Kidney (tissue), 13 donors: ENCODE measurements at regions not wholly inside any gene's neighbourhood (a gene's known extent, or its start where the extent isn't known, plus 50 kb on each side); places are given as distances from the start of the nearest gene placed in this dataset.

Experiments
- DNase-seq, 5 donors: peaks; one replicate each; pipeline ENCODE4 v3.0.0-alpha.2; 2013 to 2020
- FAIRE-seq: peaks from 2 replicates; lab custom pipeline; 2012; peaks lifted over from hg19 to GRCh38; lab: Jason Lieb, UNC
- H3K27ac ChIP-seq, 2 donors: one replicate each; pipeline ENCODE4 v1.7.0; 2013; ENCODE audit warnings: low read depth in 2 of 2, low read length in 2 of 2, inconsistent platforms in 1 of 2
- H3K27me3 ChIP-seq: one replicate; pipeline ENCODE4 v1.7.1; 2013; ENCODE audit warnings: low read length, inconsistent platforms; ENCODE audit not compliant: control insufficient read depth, insufficient read depth
- H3K36me3 ChIP-seq, 3 donors: one replicate each; pipeline versions ENCODE4 v1.7.0 to v1.7.1; 2013; ENCODE audit warnings: low read length in 3 of 3, control low read depth in 1 of 3, inconsistent platforms in 1 of 3; ENCODE audit not compliant: insufficient read depth in 3 of 3, control insufficient read depth in 2 of 3
- H3K4me1 ChIP-seq, 3 donors: one replicate each; pipeline versions ENCODE4 v1.7.0 to v1.7.1; 2013; ENCODE audit warnings: low read length in 3 of 3, inconsistent platforms in 1 of 3, low read depth in 1 of 3; ENCODE audit not compliant: control insufficient read depth in 2 of 3, insufficient read depth in 2 of 3
- H3K4me3 ChIP-seq, 3 donors: one replicate each; pipeline versions ENCODE4 v1.7.0 to v1.8.1; 2013; ENCODE audit warnings: low read length in 3 of 3, control low read depth in 1 of 3, inconsistent platforms in 1 of 3
- H3K9ac ChIP-seq, 3 donors: one replicate each; pipeline versions ENCODE4 v1.7.0 to v1.7.1; 2013; ENCODE audit warnings: low read length in 3 of 3, control low read depth in 1 of 3, inconsistent platforms in 1 of 3
- H3K9me3 ChIP-seq, 3 donors: one replicate each; pipeline versions ENCODE4 v1.7.0 to v1.7.1; 2013; ENCODE audit warnings: low read length in 3 of 3, control low read depth in 1 of 3, inconsistent platforms in 1 of 3; ENCODE audit not compliant: control insufficient read depth in 2 of 3, insufficient read depth in 1 of 3
- CTCF ChIP-seq: IDR thresholded peaks from 3 replicates; pipeline ENCODE4 v1.5.1; 2012; ENCODE audit warnings: mild to moderate bottlenecking, moderate library complexity, borderline replicate concordance; ENCODE audit not compliant: insufficient read depth; ENCODE audit errors: extremely low read depth
- intact Hi-C: fragments of 100-400 bp; cut with DNase I; formaldehyde crosslinking; loops from one replicate; pipeline ENCODE4 v1.11.1; 2022
- donor health status: control.
- donor health status: control.
- donor health status: control.
- donor health status: control.
- donor health status: control.
- donor health status: DM: yes; HTN: yes; CAD: no.
- donor health status: Normal renal cell carcinoma (clear cell type).

DNA sequence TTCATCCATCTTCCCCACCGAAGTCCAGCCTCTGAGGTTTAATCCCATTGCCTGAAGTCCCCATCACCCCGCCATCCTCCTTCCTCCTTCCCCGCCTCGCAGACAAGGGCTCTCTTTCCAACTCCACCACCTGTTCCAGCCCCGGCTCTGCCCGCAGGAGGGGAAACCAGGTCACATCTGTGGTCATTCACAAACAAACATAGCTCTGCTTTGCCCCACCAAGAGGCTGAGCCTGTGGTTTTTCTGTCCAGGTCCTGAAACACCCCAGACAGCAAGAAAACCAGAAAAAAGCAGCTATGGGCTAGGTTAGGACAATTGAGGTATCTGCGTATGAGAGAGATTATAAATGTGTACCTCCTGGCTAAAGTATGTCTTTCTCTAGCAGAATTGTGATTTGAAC lies 144.7 kb downstream of the GLI2 start:
- DNase-seq (no peak), FAIRE-seq (no peak)
- TF ChIP-seq CTCF = no peak
- Histone ChIP-seq H3K9ac (no peak overlapping the region), H3K4me3 (no peak overlapping the region), H3K36me3 (no peaks in the 10 kb centered on the region), H3K4me1 (peaks cover 0 to 2% (median 0%) of the 10 kb centered on the region in 3 donors), H3K9me3 (no peaks in the 10 kb centered on the region), H3K27ac (no peak overlapping the region), H3K27me3 (no peaks in the 10 kb centered on the region)
- intact Hi-C loops = no loop called here

DNA sequence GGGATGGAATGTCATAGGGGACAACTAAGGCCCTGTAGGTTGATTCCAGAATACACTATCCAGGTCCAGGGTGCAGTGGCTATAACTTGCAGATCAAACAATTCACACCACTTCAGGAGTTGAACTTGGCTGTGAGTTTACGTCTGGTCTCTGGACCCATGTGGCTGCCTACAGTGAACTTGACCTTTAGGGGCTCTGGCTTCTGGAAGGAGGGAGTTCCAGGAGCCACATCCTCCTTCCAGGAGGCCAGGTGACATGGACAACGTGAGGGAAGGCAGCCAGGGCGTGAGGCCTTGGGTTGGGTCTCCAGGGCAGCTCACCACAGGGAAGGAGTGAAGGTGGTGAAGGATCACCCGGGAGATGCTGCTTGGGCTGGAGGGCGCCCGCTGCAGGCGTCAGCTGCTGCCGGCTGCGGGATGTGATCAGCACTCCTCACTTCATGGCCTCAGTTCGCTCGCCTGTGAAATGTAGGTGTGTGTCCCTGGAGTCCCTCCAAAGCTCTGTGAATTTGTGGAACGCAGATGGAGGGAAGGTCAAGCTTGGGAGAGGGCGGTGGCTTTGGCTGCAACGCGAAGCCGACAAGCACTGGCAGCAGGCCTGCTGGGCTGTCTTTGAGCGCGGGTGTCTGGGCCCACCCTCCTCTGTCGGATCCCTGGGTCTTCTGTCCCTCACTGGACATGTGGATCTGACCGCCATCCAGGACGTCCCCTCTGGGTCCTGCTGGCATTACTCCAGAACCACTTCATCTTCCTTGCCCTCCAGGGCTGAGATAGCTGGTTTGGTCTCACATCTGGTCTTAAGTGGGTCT lies 146.5 kb downstream of the GLI2 start:
- DNase-seq (no peak), FAIRE-seq (no peak)
- intact Hi-C loops = no loop called here
- Histone ChIP-seq H3K36me3 (no peaks in the 10 kb centered on the region), H3K27me3 (no peaks in the 10 kb centered on the region), H3K4me1 (peaks cover 0 to 2% (median 0%) of the 10 kb centered on the region in 3 donors), H3K27ac (no peak overlapping the region), H3K4me3 (no peak overlapping the region), H3K9ac (no peak overlapping the region), H3K9me3 (no peaks in the 10 kb centered on the region)
- no peak for TF ChIP-seq CTCF

DNA sequence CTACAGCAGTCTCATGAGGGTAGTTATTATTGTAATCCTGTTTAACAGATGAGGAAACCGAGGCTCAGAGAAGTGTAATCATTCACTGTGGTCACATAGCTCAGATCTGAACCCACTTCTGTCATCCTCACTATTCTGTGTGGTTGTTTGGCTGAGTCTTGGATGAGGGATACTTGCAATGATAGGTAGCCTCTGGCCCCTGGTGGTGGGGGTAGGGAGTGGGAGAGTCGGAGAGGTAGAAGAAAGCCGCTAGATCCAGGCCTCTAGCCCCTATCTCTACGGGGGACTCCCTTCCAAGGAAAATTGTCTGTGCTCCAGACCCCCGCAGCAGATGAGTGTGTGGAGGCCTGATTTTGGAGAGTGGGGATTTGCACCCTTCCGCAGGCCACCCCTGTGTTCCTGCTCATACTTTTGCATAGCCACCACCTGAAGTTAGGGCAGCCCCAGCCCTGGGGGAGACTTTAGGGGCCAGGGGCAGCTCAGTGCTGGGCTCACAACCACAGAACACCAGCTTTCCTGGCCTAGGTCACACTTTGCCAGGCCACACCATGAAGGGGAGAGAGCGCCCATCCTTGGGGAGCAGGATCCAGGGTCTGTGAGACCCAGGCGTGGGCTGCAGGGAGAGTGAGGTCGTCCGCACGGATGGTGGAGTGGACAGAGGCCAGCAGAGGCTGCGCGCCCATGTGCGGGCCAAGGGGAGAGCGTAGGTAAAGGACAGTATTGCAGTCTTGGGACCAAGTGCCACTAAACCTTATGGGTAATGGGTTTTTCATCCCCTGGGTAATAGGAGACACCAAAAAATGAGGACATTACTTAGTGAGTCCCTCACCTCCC lies 148.2 kb downstream of the GLI2 start:
- H3K36me3 ChIP-seq = no peaks in the 10 kb centered on the region
- DNase-seq (no peak), FAIRE-seq (no peak)
- intact Hi-C loops = no loop called here
- no peak overlapping the region for H3K27ac ChIP-seq
- H3K9me3 ChIP-seq = no peaks in the 10 kb centered on the region
- no peak overlapping the region for H3K9ac ChIP-seq
- no peaks in the 10 kb centered on the region for H3K27me3 ChIP-seq
- H3K4me3 ChIP-seq = no peak overlapping the region
- no peak for TF ChIP-seq CTCF
- peaks cover 0 to 2% (median 0%) of the 10 kb centered on the region in 3 donors for H3K4me1 ChIP-seq
